ENCODE measurements at regions not wholly inside any gene's neighbourhood (a gene's known extent, or its start where the extent isn't known, plus 50 kb on each side); places are given as distances from the start of the nearest gene placed in this dataset.

DNA sequence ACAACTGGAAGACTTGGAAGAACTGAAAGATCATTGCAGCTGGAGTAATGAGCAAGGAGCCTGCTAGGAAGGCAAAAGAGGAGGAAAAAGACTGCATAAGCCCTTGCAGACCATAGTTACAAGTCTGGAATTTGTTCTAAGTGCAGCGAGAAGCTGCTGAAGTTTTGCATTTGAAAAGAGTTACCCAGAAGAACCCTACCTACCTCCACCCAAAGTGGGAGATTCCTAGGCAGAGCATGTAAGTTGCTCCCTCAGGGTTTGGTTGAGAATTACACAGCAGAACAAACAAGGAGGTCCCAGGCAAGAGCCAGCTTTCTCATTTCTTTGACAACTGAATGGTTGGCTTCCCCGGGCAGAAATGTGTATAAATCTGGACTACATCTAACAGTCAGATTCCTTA lies 118.7 kb upstream of the NUDT7 start:
- no peaks in the 10 kb centered on the region for H3K9me2 ChIP-seq (replicated peaks; ENCODE audit: insufficient read depth, low read length)
- no peaks in the 10 kb centered on the region for H3K9me3 ChIP-seq (replicated peaks; ENCODE audit: insufficient read depth, low read length)
- H3F3A ChIP-seq (ENCODE audit: insufficient read depth, low read length): no peaks in the 10 kb centered on the region
- H3K4me2 ChIP-seq (ENCODE audit: low read depth, low read length): no peak overlapping the region
- H3K27me3 ChIP-seq (replicated peaks; ENCODE audit: insufficient read depth, low read length): no peaks in the 10 kb centered on the region
- H3K36me3 ChIP-seq (replicated peaks; ENCODE audit: insufficient read depth, low read length): no peaks in the 10 kb centered on the region
- H3K4me3 ChIP-seq (ENCODE audit: low read length): no peak overlapping the region
- H3K27ac ChIP-seq (ENCODE audit: low read length): no peak overlapping the region
- TF ChIP-seq, protein P1, sequence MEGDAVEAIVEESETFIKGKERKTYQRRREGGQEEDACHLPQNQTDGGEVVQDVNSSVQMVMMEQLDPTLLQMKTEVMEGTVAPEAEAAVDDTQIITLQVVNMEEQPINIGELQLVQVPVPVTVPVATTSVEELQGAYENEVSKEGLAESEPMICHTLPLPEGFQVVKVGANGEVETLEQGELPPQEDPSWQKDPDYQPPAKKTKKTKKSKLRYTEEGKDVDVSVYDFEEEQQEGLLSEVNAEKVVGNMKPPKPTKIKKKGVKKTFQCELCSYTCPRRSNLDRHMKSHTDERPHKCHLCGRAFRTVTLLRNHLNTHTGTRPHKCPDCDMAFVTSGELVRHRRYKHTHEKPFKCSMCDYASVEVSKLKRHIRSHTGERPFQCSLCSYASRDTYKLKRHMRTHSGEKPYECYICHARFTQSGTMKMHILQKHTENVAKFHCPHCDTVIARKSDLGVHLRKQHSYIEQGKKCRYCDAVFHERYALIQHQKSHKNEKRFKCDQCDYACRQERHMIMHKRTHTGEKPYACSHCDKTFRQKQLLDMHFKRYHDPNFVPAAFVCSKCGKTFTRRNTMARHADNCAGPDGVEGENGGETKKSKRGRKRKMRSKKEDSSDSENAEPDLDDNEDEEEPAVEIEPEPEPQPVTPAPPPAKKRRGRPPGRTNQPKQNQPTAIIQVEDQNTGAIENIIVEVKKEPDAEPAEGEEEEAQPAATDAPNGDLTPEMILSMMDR (IDR thresholded peaks at IDR 0.05; ENCODE audit: low read length): no peak
- TF ChIP-seq EZH2 (optimal IDR thresholded peaks at IDR 0.05; ENCODE audit: low read depth, low read length) (no peak), EZH2phosphoT487 (IDR thresholded peaks at IDR 0.05; ENCODE audit: low read length) (no peak)
- H3K79me2 ChIP-seq (ENCODE audit: low read length): no peaks in the 10 kb centered on the region
- H3K9ac ChIP-seq (ENCODE audit: low read length): no peak overlapping the region
- no peak for DNase-seq
- H2AFZ ChIP-seq (ENCODE audit: low read length): no peak overlapping the region
- no peaks in the 10 kb centered on the region for H4K20me1 ChIP-seq (ENCODE audit: insufficient read depth, low read length)
- no peaks in the 10 kb centered on the region for H3K4me1 ChIP-seq (ENCODE audit: low read length)

DNA sequence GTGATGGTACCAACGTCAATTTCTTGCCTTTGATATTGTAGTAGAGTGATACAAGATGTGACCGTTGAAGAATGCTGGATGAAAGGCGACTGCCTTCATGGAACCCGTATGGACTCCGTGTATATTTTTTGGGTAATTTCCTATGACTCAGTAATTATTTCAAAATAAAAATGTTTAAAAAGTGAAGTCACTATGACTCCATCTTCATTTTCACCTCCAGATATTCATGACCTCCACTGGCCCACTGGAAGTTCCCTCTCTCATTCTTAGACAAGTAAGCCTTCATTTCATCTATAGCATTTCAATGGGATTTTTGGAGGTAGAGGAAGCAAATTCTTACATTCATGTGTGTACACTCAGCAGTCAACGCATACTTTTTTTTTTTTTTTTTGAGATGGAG lies 111.8 kb upstream of the NUDT7 start:
- DNase-seq: no peak
- no peaks in the 10 kb centered on the region for H3F3A ChIP-seq (ENCODE audit: insufficient read depth, low read length)
- no peaks in the 10 kb centered on the region for H3K79me2 ChIP-seq (ENCODE audit: low read length)

DNA sequence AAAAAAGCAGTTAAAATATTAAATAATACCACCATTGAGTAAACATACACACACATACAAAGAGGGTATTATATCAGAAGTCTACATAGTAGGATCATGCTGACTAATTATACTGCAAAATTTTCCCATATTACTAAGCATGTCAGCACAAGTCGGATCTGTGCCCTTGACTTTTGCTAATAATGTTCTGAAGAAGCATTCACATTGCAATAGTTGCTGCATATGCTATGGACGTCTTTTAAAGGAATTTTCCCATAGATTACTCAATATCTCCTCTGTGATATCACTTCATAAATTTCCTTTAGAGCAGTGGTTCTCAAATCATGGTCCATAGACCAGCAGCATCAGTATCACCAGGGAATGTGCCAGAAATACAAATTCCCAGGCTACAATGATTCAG lies 110.9 kb upstream of the NUDT7 start:
- Histone ChIP-seq H3K36me3 (replicated peaks; ENCODE audit: insufficient read depth, low read length) (no peaks in the 10 kb centered on the region), H3K4me2 (ENCODE audit: low read depth, low read length) (no peak overlapping the region), H3K79me2 (ENCODE audit: low read length) (no peaks in the 10 kb centered on the region), H3K9me3 (replicated peaks; ENCODE audit: insufficient read depth, low read length) (no peaks in the 10 kb centered on the region), H3K4me1 (ENCODE audit: low read length) (no peaks in the 10 kb centered on the region), H3K27me3 (replicated peaks; ENCODE audit: insufficient read depth, low read length) (no peaks in the 10 kb centered on the region), H4K20me1 (ENCODE audit: insufficient read depth, low read length) (no peaks in the 10 kb centered on the region), H2AFZ (ENCODE audit: low read length) (no peak overlapping the region), H3K4me3 (ENCODE audit: low read length) (no peak overlapping the region), H3K9me2 (replicated peaks; ENCODE audit: insufficient read depth, low read length) (no peaks in the 10 kb centered on the region), H3K27ac (ENCODE audit: low read length) (no peak overlapping the region), H3K9ac (ENCODE audit: low read length) (no peak overlapping the region), H3F3A (ENCODE audit: insufficient read depth, low read length) (no peaks in the 10 kb centered on the region)
- DNase-seq: no peak
- TF ChIP-seq, protein P1 (IDR thresholded peaks at IDR 0.05; ENCODE audit: low read length): no peak
- no peak for TF ChIP-seq EZH2phosphoT487 (IDR thresholded peaks at IDR 0.05; ENCODE audit: low read length)
- TF ChIP-seq EZH2 (optimal IDR thresholded peaks at IDR 0.05; ENCODE audit: low read depth, low read length): no peak

More for the DNA sequence above, 111.8 kb upstream of the NUDT7 start:
- no peak overlapping the region for H3K4me3 ChIP-seq (ENCODE audit: low read length)
- H2AFZ ChIP-seq (ENCODE audit: low read length): no peak overlapping the region
- H3K9me3 ChIP-seq (replicated peaks; ENCODE audit: insufficient read depth, low read length): no peaks in the 10 kb centered on the region
- no peak overlapping the region for H3K4me2 ChIP-seq (ENCODE audit: low read depth, low read length)
- TF ChIP-seq EZH2phosphoT487 (IDR thresholded peaks at IDR 0.05; ENCODE audit: low read length) (no peak), EZH2 (optimal IDR thresholded peaks at IDR 0.05; ENCODE audit: low read depth, low read length) (no peak)
- TF ChIP-seq, protein P1 (IDR thresholded peaks at IDR 0.05; ENCODE audit: low read length): no peak
- no peaks in the 10 kb centered on the region for H4K20me1 ChIP-seq (ENCODE audit: insufficient read depth, low read length)
- no peaks in the 10 kb centered on the region for H3K36me3 ChIP-seq (replicated peaks; ENCODE audit: insufficient read depth, low read length)
- no peak overlapping the region for H3K27ac ChIP-seq (ENCODE audit: low read length)
- no peaks in the 10 kb centered on the region for H3K27me3 ChIP-seq (replicated peaks; ENCODE audit: insufficient read depth, low read length)
- no peak overlapping the region for H3K9ac ChIP-seq (ENCODE audit: low read length)
- no peaks in the 10 kb centered on the region for H3K4me1 ChIP-seq (ENCODE audit: low read length)
- no peaks in the 10 kb centered on the region for H3K9me2 ChIP-seq (replicated peaks; ENCODE audit: insufficient read depth, low read length)
